ENCODE measurements at regions not wholly inside any gene's neighbourhood (a gene's known extent, or its start where the extent isn't known, plus 50 kb on each side); places are given as distances from the start of the nearest gene placed in this dataset.

DNA sequence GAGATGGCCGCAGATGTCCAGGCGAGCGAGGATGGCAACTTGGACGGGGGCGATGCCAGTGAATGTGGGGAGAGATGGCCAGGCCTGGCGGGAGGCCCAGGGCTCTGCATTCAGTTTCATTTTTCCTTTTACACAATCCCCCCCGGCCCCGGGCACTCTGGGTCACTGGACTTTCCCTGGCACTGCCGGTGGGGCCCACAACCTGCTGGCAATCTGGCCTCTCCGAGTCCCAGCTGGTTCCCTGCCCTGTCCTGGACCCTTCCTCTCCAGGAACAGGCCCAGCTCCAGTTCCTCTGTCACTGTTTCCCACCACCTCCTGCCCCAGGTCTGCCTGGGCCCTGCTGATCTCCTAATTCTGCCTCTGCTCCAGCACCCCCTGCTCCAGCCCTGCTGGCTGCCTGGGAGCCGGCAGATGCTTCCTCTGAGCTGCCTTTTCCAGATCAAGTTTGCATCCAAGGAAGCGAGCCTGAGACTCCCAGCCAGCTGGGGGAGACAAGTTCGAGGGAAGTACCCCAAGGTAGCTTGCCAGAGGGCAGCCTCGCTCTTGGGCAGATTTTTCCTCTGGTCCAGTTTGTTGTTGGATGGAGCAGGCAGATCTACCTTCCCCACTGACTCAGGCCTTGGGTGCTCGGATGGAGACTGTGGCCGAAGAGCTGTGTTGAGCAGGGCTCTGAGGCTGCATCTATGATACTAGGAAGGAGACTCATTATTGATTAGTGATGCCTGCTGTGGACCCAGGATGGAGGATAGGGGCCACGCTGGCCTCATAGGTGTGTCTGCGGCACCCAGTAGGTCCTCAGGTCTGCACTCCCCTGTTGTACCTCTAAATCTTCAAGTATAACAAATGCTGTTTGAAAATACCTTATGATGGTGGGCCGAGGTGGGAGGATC, 83.2 kb downstream of the CEBPB start:
- DNase-seq (ENCODE audit: low read depth): no peak

DNA sequence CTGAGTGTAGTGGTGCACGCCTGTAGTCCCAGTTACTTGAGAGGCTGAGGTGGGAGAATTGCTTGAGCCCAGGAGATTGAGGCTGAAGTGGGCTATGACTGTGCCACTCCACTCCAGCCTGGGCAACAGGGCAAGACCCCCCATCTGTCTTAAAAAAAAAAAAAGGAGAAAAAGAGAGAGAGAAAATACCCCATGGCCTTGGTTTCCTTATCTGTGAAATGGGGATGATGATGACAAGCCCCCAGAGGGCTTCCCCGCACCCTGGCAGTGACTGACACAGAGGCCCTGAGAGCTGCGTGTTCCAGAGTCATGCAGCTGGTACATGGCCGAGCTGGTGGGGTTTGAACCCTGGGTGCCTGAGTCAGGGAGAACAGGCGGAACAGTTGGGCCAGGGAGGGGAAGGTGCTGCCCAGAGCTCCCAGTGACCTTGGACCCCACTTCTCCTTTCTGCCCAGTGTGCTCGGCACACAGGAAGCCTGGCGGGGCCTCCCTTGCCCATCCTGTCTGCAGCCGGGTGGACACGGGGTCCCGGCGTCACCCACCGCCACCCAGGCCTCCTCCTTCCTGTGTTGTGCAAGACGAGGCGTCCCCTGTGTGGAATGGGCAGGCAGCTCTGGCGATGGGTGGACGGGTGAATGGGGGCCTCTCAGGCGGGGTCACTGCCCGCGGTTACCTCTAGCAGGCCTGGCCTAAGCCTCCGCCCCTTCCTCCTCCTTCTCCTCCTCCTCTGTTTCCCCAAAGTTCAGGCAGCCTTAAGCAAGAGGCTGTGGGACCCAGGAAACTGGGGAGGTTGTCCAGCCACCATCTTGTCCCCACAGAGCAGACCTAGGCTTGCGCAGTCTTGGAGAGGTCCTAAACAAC, 84.2 kb downstream of the CEBPB start:
- no peak for DNase-seq (ENCODE audit: low read depth)

DNA sequence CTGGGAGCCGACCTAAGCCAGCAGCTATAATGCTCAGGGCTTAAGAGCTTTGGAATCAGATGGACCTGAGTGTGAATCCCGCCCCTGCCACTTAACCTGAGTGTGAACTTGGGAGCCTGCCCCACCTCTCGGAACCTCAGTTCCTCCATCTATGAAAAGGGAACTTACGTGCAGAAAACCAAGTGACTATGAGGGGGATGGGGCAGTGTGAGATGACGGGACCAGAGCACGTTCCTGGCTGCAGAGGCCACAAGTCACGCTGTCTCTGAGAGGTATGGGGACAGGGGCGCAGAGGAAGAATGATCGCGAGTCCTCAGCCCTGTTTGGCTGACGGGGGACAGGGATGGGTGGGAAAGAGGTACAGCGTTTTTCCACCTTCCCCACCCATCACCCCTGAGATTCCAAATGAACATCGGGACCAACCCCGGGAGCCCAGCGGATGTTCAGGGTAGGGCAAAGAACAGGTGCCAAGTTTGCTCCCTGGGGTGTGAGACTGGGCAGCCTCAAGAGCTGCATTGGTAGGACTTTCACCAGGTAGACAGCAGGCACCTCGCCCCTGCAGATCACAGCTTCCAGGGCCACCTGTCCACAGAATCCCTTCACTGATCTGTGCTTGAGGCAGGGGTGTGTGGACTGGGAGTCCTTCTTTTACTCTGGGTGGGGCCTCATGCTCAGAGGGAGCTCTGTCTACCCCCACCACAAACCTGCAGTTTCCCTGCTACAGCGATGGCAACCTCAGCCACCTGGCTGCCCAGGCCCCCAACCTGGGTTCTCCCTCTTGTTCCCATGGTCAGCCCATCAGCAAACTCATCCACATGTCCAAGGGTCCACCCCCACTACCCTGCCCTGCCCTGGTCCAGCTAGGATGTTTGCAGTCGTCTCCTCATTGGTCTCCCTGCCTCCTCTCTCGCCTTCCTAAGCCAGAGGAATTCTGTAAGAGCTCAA, 85.8 kb downstream of the CEBPB start:
- no peak for DNase-seq (ENCODE audit: low read depth)

DNA sequence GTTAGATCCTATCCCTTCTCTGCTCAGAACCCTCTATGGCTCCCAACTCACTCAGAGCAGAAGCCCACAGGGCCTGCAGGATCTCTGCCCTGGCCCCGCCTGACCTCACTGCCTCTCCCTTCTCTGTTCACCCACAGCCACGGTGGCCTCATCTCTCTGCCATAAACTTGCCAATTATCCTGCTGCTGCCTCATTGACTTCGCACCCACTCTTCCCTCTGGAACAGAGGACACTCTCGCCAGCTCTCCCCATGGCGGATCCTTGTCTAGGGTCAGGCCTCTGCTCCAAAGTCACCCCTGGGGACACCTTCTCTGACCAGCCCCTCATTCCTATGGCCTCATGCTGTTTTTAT, 86.4 kb downstream of the CEBPB start:
- DNase-seq (ENCODE audit: low read depth): no peak

DNA sequence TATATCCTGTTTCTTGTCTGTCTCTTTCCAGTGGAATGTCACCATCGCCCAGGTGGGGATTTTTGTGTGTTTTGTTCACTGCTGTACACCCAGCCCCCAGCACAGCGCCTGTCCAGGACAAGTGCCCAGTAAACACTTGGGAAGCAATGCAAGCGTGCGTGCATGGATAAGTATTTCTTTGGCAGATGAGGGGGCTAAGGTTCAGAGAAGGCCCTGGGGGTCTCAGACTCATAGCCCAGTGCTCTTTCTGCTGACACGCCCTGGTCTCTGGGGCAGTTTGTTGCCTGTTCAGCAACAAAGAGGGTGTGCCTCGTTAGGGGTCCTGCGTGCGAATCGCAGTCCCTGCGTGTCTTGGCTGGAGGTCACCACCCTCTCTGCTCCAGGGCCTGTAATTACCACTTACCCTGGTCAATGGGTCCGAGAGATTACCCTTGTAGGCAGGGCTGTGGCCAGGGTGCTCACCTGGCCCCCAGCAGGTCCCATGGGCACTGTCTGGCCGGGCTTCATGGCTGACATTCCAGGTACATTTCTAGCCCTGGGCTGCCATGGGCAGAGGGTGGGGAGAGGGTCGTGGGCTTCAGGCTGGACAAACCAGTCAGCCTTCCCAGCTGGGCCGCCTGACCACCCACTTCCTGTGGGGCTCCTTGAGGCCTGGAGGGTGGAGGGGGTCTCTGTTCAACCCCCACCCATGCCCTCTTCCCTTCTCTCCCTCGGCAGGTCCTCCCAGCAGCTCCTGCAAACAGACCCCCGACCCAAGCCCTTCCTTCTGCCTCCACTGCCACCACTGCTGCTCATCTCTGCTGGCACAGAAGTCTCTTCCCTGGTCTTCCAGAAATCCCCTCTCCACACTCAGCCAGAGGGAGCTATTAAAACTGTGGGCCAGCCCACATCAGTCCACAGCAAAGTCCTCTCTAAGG, 87.1 kb downstream of the CEBPB start:
- DNase-seq (ENCODE audit: low read depth): no peak

DNA sequence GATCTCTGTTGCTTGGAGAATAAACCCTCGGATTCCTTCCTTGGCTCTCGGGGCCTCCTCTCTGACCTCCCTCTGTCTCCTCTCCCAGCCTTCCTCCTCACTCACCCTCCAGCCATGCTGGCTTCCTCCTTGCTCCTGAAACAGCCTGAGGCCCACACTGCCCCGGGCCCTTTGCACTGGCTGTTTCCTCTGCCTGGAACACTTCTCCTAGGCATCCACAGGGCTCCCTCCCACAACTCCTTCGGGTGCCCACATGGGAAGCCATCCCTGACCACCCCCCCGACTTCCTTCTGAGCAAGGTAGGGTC, 87.7 kb downstream of the CEBPB start:
- no peak for DNase-seq (ENCODE audit: low read depth)

DNA sequence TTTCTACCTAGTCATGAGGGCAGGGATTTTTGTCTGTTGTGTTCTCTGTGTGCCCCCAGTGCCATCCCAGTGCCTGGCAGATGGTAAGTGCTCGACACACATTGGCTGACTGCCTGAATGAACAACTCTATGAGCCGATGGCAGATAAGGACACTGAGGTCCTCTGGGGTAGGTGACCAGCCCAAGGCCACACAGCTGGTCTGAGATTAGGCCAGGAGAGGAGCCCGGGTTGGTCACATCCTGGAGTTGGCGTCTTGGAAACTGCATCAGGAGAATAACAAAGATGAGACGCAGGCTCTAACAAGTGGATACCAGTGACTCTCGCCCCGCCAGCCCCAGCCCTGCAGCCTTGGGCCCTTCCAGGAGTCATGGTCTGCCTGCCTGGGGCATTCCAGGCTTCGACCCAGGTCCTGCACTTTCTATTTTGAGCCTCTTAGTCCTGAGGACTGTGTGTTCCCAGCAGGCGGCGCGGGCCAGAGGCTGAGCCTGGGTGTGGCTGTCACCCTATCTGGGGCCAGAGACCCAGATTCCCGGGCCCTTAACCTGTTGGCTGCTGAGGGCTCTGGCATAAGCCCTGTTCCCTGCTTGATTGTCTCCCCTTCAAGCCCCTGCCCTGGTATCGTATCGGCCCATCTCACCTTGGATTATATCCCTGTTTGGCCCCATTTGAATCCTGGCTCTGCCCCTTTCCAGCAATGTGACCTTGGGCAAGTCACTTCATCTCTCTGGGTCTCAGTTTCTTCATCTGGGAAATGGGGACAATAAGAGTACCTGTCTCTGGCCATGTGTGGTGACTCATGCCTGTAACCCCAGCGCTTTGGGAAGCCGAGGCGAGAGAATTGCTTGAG, 88.3 kb downstream of the CEBPB start:
- no peak for DNase-seq (ENCODE audit: low read depth)

DNA sequence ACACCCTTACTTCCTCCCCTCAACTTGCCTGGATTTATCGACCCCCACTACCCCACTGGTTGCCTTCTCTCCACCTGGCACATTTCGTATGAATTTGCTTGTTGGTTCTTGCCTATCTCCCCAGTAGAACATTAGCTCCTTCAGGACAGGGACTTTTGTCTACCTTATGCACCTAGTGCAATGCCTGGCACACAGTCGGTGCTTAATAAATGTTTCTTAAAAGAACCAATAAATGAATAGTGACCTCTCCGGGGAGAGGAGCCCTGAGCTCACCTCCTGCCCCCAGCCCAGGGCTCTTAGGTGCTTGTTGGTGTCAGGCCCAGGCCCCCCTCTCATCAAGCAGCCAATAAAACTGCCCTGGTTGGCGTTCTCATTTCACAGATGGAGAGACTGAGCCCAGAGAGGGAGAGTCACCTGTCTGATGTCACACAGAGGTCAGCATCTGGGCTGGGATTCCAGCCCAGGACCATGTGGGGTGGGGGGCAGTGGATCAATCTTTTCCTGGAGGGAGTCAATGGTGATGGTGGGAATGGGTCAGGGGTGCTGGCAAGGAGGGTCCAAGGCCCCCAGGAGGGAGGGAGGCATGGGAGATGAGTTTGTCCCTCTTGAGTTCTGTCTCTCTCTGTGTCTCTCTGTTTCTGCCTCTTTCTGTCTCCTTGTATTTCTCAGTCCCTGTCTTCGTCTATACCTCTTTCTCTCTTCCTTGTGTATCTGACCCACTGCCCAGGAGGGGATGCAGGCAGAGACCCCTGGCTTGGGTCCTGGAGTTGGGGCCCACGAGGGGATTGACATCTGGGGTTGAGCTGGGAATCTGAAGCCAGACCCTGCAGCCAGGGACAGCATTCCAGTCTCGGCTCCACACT, 89.6 kb downstream of the CEBPB start:
- DNase-seq (ENCODE audit: low read depth): no peak

DNA sequence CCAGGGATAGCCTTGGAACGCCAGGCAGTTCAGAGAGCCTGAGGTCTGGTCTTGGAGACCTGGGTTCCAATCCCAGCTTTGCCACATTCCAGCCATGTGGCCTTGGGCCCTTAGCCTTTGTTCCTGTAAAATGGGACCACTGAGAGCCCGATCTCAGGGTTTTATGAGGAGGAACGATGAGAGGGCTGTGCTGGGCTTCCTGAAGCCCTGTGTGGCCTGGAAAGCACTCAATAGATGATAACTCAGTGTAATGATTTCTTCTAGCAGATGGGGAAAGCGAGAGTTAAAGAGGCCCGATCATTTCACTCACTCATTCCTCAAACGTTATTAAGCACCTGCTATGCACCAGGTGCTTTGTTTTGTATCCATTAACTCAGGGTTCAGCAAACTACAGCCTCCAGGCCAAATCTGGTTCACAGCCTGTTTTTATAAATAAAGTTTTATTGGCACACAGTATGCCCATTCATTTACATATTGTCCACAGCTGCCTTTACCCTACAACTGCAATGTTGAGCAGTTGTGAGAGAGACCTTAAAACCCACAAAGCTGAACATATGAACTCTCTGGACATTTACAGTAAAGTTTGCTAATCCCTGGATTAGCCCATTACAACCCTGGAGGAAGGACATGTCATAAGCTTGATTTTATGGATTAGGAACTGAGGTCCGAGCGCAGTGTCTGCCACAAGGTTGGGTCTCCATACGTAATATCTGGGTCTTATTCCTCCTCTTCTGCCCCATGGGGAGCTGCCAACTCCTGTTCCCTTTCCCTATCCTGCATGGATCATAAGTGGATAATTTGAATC, 90.4 kb downstream of the CEBPB start:
- no peak for DNase-seq (ENCODE audit: low read depth)

DNA sequence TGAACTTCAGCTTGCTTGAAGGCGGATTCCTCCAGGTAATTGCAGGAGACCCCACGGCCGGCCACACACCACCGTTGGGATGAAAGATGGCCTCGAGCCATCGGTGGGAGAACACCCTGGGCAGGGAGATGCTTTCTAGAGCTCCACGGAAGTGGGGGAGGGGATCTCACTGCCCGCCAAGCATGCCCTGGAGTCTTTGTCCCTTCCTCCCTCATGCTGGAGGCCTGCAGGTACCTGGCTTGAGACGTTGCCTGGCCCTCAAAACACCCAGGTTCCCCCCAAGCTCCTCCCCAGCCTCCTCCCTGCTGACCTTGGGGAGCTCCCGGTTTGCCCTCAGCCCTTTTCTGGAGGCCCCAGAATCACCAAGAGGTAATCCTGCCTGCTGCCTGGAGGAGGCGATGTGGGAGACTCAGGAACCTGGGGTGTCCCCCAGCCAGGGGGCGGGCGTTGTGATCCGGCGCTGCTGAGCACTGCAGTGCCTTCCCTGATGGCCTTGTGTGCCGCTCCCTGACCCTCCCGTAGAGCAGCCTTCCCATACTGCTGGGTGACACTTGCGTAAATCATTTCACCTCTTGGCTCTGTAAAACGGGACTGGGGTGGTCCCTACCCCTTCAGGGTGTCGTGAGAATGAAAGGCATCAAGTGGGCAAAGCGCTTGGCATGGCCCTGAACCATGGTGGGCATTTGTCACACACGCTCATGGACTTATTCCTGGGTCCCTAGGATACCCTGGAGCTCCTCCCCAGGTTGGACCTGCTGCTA, 91.4 kb downstream of the CEBPB start:
- no peak for DNase-seq (ENCODE audit: low read depth)

DNA sequence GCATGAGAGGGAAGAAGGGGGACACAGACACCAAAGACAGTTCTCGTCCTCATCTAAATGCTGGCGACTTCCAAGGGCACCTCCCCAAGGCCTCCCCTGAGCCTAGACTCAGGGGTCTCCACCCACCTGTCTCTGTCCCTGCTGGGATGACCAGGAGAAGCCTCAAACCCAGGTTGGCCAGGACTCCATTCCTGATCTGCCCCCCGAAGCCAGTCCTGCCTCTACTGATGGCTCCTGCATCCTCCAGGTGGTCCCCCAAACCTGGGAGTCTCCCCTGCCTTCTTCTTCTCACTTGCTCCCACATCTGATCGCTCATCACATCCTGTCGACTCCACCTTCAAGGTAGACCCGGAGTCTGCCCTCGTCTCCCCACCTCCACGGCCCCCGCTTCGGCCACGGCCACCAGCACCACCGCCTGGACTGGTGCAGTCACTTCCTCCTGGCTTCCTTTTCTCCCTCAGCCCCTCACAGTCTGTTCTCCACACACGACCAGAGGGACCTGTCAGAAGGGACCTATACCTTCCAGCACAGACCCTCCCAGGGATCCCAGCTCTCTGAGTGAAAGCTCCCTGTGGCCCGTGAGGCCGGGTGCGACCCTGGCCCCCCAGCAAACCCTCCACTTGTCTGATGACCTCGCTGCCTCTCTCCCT, 92.1 kb downstream of the CEBPB start:
- DNase-seq (ENCODE audit: low read depth): no peak

DNA sequence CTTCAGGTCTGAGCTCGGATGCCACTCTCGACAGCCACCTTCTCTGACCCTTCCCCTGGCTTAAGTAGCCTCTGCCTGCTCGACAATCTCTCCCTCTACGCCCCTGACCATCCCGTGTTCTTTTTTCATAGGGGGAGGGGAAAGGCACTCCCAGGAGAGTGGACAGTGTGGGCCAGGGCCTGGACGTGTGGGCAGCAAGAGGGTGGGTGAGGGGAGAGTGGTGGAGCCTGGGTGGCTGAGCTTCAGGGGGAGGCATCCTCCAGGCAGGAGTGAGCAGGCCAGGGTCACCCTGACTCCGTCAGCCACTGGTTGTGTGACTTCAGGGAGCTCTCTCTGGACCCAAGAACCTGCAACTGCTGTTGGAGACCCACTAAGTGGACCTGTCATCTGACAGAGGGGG, 92.7 kb downstream of the CEBPB start:
- DNase-seq (ENCODE audit: low read depth): no peak

DNA sequence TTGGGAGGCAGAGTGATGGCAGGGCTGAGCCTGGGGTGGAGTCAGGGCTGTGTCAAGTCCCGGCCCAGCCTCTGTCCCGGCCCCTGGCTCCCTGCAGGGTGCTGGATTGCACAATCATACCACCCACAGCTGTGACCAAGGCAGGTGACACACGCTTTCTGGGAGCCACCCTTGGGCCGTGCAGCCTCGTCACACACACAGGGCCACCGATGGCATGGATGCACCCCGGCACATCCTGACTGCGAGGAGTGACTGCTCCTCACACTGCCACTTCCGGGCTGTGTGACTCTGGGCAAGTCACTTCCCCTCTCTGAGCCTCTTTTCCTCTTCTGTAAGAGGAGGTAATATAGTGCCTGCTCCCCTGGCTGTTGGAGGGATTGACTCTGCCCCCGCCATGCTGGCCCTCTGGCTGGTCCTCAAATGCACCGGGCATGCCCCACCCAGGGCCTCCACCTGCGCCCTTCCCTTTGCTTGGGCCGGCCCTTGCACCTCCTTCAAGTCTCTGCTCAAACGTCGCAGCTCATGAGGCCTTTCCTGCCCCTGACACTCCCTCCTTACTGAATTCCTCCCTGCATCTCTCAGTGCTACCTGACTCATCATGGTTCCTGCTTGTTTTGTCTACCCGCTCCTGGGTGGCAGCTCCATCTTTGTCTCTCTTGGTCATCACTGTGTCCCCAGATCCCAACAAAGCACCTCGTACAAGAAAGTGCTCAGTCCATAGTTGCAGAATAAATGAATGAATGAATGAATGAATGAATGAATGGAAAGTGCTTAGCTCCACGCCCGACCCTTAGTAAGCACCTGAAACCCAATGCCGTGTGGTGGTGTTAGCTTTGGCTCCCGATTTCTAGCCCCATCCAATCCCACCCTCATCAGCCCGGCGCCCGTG, 93.5 kb downstream of the CEBPB start:
- DNase-seq (ENCODE audit: low read depth): no peak

DNA sequence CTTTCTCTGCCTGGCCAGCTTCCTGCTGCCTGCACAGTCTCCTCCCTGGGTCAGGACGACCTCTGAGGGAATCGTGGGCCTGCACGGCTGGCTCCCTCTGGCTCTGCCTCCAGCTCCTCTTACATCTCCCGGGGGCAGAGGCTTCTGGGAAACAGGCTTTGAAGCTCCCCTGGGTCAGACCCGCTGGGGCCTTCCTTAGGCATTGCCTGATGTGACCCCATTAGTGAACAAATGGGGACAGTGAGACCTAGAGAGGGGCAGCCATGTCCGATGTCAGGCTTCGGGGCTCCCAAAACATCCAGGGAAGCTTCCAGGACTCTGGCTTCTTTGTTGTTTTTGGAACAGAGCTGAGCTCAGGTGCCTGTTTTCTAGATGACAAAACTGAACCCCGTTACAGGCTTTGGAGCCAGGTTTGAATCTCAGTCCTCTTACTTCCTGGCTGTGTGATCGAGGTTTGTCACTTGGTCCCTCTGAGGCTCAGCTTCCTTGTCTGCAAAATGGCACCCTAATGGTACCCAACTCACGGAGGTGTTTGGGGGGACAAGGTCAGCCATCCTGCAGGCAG, 94.3 kb downstream of the CEBPB start:
- no peak for DNase-seq (ENCODE audit: low read depth)

DNA sequence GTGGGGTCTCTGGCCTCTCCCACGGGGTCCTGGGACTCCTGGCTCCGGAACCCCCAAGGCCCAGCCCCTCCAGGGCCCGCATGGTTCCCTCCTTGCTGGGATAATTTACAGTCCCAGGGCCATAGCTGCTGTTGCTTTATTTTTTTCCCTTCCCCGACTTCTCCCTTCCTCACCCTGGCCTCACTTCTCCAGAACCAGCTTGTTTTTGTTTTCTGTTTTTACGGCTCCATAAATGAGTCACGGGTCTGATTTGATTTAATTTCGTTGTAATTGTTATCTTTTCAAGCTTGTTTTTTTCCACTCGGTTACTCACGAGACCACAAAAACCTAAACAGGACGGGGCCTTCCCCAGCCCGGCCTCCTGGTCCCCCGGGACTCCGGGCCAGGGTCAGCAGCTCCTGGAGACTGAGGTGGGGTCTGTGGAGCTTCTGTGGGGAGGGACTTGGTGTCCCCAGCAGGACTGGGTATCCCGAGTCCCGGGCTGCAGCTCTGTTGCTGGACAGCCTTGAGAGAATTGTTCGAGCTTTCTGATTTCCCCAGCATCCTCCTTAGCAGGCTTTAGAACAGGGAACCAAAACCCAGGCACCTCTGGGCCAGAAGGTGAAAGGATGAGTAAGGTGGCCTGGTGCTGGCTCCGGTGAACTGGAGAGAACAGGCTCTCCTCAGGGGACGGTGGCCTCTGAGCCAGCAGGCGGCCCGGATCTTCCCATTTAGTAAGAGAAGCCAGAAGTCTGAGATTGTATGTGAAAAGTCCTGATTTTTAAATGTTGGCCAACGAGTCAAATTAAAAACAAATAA, 94.9 kb downstream of the CEBPB start:
- DNase-seq (ENCODE audit: low read depth): no peak

Measured in stimulated activated CD4-positive, alpha-beta T cell treated with anti-CD3 and anti-CD28 coated beads, Interleukin-2, amount 100 ng/mL, for 4 hours (primary cell).